ENCODE measurements at regions not wholly inside any gene's neighbourhood (a gene's known extent, or its start where the extent isn't known, plus 50 kb on each side); places are given as distances from the start of the nearest gene placed in this dataset.

DNA sequence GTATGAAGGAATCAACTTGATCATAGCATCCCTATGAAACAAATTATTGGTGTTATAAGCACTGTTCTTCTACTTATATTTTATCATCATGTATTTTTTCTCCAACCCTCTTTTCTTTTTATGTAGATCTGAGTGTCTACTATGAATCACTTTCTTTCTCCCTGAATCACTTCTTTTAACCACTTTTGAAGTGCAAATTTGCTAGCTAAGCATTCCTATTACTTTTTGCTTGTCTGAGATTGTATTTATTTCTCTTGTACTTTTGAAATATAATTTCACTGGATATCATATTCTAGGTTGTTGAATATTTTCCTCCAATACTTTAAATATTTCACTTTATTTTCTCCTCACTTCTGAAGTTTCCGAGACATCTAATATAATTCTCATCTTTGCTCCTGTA, 1282.3 kb upstream of the FLRT2 start:
- DNase-seq (ENCODE audit: insufficient read length, low spot score) = no peak
- FAIRE-seq = no peak
- TF ChIP-seq POLR2A (IDR thresholded peaks at IDR 0.05; ENCODE audit: low read depth, low read length) = no peak

DNA sequence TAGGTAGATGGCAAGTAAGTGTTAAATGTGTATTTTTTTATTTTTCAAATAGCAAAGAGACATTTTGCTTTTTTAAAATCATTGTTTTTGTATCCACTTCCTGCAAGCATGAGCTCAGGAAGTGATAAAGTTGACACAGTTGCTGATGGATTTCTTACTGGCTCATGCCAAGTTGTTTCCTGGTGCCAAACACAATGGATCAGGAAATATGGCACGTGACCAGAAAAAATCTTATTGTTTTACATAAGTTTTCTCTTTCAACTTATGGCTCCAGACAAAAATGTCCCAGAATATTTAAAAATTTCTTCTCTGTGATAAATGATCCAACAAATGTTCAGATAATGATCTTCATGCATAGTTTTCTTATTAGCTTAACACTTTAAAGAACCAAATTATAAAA, 1279.1 kb upstream of the FLRT2 start:
- DNase-seq (ENCODE audit: insufficient read length, low spot score) (no peak), FAIRE-seq (no peak)
- TF ChIP-seq POLR2A (IDR thresholded peaks at IDR 0.05; ENCODE audit: low read depth, low read length) = no peak

DNA sequence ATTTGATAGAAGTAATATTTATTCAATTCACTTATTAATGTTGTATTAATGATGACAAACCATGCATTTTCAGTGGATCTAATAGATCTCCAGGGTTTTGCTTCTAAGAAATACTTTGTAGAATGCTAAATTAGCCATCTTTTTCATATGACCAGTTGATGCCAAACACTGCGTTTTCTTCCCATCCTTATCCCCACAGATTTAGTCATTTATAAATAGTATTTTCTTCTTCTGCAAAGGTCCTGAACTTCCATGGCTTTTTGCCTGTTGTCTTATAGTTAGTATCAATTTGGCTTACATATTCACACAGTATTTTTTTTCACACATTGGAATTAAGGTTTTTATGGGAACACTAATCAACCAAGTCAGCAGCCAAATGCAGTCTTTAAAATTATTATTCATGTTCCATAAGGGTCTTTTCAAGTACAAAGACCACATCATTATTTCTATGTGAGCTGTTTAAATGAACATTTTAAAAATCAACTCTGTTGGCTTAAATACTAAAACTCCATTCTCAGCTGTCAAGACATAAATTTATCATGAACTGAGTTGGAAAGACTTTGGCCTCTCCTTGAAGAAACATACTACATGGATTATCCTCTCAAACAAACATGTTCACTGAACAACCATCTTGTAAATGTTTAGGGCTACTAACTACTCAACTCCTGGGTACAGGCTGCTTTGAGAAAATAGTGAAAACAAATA, 1278.4 kb upstream of the FLRT2 start:
- DNase-seq (ENCODE audit: insufficient read length, low spot score) (no peak), FAIRE-seq (no peak)
- no peak for TF ChIP-seq POLR2A (IDR thresholded peaks at IDR 0.05; ENCODE audit: low read depth, low read length)

DNA sequence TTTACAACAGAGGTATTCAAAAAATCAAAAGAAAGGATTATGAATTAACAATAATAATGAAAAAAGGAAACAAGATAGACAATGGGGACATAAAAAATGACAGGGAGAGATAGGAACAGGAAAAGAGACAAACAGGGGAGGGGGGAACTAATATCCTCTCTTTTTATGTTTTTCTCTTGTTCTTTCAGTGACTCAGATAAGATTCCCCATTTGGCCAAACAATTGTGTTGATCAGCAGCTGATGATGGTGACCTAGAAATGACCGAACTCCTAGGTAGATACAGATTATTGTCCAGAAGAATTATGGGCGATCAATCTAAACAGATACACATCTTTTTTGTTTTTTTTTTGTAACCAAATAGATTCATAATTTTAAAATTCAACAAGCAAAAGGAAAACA, 1277.2 kb upstream of the FLRT2 start:
- no peak for TF ChIP-seq POLR2A (IDR thresholded peaks at IDR 0.05; ENCODE audit: low read depth, low read length)
- FAIRE-seq = no peak
- DNase-seq (ENCODE audit: insufficient read length, low spot score) = no peak

DNA sequence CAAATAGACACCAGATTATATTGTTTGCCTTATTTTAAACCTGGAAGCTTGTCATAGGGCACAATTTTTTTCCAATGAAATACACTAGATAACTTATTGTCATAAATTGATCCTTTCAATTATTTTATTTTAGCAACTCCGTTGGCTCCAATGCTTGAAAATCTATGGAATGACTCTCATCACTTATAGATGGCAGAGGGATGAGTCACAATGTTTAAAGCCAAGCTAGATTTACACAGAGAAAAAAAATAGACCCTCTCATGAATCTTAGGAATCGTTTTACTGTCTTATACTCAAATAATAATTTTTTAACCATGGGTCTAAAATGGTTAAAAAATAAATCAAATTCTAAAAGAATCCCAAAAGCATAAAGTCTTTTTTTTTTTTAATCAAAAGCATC, 1276.6 kb upstream of the FLRT2 start:
- no peak for DNase-seq (ENCODE audit: insufficient read length, low spot score)
- no peak for TF ChIP-seq POLR2A (IDR thresholded peaks at IDR 0.05; ENCODE audit: low read depth, low read length)

DNA sequence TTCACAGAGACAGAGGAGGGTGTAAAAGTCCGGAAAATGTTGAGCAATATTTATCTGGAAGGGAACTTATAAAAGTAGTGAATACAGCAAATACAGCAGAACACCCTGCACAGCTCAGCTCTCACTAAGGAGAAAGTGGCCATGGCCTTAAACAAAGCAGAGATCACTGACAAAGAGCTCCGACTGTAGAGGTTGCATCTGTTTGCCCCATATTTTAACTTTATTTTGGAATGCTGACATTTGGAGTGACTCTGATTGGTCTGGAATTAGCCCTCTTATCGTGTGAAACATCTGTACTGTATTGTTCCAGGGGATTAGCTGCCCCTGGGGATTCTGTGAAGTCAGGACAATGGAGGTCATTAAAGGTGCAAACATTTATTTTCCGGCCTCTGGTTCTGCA, 1275.7 kb upstream of the FLRT2 start:
- FAIRE-seq = no peak
- DNase-seq (ENCODE audit: insufficient read length, low spot score) = no peak
- no peak for TF ChIP-seq POLR2A (IDR thresholded peaks at IDR 0.05; ENCODE audit: low read depth, low read length)

More for the DNA sequence above, 1276.6 kb upstream of the FLRT2 start:
- FAIRE-seq = no peak

DNA sequence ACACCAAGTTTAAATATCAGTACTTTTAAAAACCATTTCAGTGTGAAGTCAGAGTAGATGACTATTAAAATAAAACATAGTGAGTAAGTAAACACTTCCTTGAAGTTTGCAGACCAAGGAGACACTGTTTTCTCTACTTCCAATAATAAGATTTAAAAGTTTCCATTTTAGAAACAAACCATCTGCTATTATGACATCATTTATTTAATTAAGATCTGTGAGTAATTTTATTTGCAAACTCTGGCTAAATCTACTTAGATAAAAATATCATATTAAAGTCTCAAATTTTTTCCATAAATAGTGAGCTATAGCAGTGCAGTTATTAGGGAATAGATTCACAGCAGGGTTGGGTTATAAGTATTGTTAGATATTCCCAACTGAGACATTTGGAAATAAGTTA, 1267.0 kb upstream of the FLRT2 start:
- DNase-seq (ENCODE audit: insufficient read length, low spot score) (no peak), FAIRE-seq (no peak)
- TF ChIP-seq POLR2A (IDR thresholded peaks at IDR 0.05; ENCODE audit: low read depth, low read length) = no peak

DNA sequence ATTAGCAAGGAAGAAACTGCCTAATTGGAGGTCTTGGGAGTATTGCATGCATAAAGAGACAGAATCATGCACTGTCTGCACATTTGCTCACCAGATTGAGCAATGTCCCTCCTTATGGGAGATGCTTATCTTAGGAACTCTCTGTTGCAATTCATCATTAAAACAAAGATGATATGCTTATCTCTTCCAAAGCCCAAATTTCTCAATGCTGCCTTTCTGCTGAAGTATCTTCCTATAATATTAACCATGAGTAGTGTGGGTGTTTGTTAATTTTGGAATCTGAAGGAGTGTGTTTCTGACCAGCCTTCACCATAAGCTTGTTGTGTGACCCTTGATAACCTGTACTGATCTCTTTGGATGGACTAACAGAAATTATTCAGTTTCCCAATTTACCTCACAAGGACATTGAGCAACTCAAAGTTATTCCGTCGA, 1257.6 kb upstream of the FLRT2 start:
- no peak for FAIRE-seq
- no peak for DNase-seq (ENCODE audit: insufficient read length, low spot score)
- no peak for TF ChIP-seq POLR2A (IDR thresholded peaks at IDR 0.05; ENCODE audit: low read depth, low read length)

DNA sequence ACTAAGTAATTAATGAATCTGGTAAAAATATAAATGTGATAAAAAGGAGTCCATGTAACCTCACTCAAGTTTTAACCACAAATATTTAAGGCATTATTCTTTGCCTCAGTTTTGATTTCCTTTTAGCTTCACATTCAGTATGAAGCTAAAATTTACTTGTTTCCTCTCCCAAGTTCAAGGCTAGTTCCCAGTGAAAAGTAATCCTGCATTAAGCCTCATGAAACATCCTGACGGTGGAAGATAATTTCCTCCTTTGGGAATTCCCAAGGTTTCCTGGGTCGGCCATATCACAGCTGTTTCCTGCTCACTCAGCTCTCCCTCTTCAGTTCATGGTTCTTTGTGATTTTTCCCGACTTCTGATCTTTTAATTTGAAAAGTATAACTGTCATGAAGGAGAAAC, 1256.8 kb upstream of the FLRT2 start:
- no peak for TF ChIP-seq POLR2A (IDR thresholded peaks at IDR 0.05; ENCODE audit: low read depth, low read length)
- DNase-seq (ENCODE audit: insufficient read length, low spot score) = no peak
- no peak for FAIRE-seq

DNA sequence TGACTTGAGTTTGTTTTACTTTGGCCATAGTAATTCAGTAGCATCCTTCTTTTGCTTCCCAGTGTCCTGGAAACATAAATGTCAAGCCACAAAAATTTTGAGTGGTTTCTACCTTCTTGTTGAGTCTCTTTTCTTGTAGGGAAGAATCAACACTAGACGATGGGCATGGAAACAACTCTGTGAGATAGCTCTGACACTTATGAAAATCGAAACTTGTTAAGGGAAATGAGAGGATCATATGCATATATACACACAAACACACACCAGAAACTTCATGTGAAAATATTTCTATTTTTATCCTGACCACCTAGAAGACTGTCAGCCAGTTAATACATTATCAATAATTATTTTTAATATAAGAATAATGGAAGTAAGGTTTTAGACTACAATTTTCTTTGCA, 1247.3 kb upstream of the FLRT2 start:
- no peak for TF ChIP-seq POLR2A (IDR thresholded peaks at IDR 0.05; ENCODE audit: low read depth, low read length)
- FAIRE-seq (no peak), DNase-seq (ENCODE audit: insufficient read length, low spot score) (no peak)

DNA sequence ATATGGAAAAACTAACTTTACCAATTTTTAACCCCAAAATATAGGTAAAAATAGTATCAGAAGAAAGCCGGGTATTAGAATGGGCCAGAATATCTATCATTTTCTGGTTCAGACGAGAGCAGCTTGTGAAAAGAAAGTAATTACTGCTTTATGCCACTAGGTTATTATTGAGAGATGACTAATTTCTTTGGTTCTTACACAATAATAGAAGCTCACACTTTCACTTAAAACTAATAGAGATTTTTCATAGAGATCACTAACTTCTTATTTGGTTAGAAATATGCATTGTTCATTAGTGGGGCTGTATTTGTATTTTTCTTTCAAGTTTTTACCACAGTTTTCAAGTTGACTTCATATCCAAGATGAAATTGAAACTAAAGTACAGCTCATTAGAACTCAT, 1241.2 kb upstream of the FLRT2 start:
- DNase-seq (ENCODE audit: insufficient read length, low spot score) (no peak), FAIRE-seq (no peak)
- no peak for TF ChIP-seq POLR2A (IDR thresholded peaks at IDR 0.05; ENCODE audit: low read depth, low read length)

DNA sequence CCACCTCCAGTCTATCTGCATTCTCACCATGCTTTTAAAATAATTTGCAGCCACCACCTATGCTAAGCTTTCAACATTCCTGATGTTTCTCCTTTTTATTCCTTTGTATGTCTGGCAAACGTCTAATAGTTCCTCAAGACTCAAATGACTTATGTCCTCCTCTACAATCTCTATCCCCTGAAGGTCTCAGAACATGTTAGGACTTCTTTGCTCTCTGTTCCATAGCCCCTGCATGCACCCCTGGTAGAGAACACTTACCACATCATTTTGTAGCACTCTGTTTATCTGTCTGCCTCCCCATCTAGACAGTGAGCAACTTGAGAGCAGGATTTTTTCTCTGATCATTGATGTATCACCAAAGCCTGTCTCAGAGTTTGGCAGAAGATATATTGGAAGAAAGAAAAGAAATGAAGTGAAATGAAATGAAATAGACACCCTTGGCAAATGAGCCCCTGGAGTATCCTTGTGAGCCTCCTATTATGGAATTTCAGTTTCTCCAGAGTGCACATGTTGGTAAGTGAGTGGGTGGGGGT, 1231.2 kb upstream of the FLRT2 start:
- no peak for TF ChIP-seq POLR2A (IDR thresholded peaks at IDR 0.05; ENCODE audit: low read depth, low read length)
- FAIRE-seq = no peak

DNA sequence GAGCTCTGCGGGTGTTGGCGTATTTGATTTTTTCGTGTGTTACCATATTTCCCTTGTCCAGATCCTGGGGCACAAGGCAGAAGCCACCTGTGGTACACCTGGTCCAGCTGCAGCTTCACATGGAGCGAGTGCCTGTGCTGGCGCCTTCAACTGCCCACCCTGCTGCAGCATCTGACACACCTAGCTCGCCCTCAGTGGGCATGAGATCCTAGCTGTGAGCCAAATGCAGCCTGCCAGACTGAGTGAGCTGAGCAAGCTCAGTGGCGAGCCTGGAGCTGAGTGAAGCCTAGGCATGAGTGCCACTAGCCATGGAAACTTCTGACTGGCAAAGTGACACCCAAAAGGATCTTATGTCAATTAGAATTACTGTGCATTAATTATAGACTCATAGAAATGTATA, 1226.8 kb upstream of the FLRT2 start:
- FAIRE-seq = no peak
- no peak for DNase-seq (ENCODE audit: insufficient read length, low spot score)
- no peak for TF ChIP-seq POLR2A (IDR thresholded peaks at IDR 0.05; ENCODE audit: low read depth, low read length)

More for the DNA sequence above, 1231.2 kb upstream of the FLRT2 start:
- DNase-seq (ENCODE audit: insufficient read length, low spot score) = no peak

DNA sequence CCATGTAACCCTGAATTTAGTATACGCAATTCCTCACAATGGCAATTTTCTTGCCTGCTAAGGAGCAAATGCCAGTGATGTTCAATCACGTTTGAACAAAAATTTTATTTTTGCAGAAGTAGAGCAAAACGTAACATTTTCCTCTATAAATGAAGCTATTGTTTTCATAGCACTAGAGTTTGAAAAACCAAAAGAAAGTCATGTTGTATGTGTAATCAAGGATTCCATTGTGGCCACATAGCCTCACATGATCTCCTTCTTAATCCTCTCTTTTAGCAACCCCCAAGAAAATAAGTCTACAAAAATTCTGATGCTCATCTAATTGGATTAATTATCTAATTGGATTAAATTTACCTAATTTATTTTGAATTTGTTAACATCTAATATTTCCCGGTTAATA, 1217.4 kb upstream of the FLRT2 start:
- no peak for TF ChIP-seq POLR2A (IDR thresholded peaks at IDR 0.05; ENCODE audit: low read depth, low read length)
- DNase-seq (ENCODE audit: insufficient read length, low spot score) = no peak
- no peak for FAIRE-seq

DNA sequence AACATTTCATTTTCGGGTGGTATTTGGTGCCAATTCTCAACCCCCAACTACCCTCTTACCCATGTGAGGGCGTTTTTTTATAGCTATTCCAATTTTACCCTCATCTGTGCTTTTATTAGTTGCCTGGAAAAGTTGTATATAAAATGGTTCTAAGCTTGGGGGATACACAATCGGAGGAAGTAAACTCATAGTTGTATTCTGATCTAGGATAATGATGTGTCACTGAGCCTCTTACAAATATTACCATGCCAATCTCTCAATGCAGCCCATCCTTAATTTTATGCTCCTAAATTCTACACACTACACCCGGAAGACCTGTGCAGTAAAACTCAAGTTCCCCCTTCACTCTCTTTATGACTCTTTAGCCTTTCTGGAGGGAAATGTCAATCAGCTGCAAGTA, 1206.5 kb upstream of the FLRT2 start:
- no peak for DNase-seq (ENCODE audit: insufficient read length, low spot score)
- no peak for FAIRE-seq
- TF ChIP-seq POLR2A (IDR thresholded peaks at IDR 0.05; ENCODE audit: low read depth, low read length) = no peak

Data from H54 (cell line).